KG1 (cell line): ENCODE measurements at regions not wholly inside any gene's neighbourhood (a gene's known extent, or its start where the extent isn't known, plus 50 kb on each side); places are given as distances from the start of the nearest gene placed in this dataset.
"Not testable (repeated sequence)": the region's sequence is repeated elsewhere in the genome, so short reads cannot be mapped to it uniquely, and the experiment has no call there.

ENCODE experiments used
- DNase-seq: peaks from one replicate; lab custom pipeline; 2025; lab: John Stamatoyannopoulos, UW

DNA sequence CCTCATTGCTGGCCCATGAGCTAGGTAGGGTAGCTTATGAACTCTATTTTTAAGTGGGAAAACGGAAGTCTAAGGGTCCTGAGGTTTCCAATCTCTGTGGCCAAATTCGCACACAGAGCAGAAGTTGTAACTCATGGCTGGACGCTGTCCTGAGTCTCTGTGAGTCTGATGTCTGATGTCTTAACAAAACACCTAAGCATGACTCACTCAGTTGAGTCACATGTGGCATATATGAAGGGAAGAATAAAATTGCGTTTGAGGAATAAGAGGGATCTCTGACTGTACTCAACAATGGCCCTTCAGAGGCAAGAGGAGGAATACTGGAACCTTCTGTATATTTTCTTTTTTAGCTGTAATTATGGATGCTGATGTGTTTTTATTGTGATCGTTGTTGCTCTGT, 569.7 kb downstream of the RIT2 start:
- no peak for DNase-seq

DNA sequence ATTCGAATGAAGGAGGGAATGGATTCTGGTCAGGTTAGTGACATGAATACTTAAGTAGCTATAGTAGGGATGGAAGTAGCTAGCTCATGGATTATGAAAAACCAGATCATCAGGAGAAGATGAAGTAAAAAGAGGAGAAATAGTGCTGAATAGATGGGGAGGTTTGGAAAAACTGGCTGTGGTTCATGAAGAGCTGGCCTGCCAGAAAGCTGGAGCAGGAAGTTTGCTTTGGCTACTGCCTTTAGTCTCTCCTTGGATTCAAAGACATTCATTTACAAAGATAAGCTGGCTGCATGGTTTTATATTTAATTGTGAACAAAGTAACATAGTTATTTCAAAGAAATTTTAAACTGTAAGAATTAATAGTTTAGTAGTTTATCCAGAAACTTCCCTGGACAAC, 567.0 kb downstream of the RIT2 start:
- no peak for DNase-seq

GRCh38 chr18:42549596-42549995, 565.9 kb downstream of the RIT2 start:
- DNase-seq, result no peak

- not testable (repeated sequence) for DNase-seq
Observed at GRCh38 chr18:42552559-42552958, 562.9 kb downstream of the RIT2 start.

GRCh38 chr18:42559069-42559690, 556.3 kb downstream of the RIT2 start:
- DNase-seq, result no peak

GRCh38 chr18:42561521-42561920, 554.0 kb downstream of the RIT2 start:
- DNase-seq, result no peak

GRCh38 chr18:42563995-42564394, 551.5 kb downstream of the RIT2 start:
- no peak for DNase-seq

- no peak for DNase-seq
Observed at GRCh38 chr18:42564761-42565160, 550.7 kb downstream of the RIT2 start.

DNA sequence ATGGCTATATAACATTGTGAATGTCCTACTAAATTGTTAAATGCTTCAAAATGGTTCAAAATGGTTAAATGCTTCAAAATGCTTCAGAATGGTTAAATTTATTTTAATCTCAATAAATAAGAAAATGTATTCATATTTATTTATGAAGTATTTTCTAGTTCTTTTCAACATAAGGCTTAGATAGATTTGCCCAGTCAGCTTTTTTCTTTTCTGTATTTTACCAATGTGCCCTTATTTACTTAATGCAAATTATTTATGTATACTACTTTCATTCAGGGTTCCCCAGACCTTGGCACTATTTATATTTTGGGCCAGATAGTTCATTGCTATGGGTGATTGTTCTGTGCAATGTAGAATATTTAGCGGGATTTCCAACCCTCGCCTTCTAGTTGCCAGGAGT, 546.7 kb downstream of the RIT2 start:
- DNase-seq, result no peak

DNA sequence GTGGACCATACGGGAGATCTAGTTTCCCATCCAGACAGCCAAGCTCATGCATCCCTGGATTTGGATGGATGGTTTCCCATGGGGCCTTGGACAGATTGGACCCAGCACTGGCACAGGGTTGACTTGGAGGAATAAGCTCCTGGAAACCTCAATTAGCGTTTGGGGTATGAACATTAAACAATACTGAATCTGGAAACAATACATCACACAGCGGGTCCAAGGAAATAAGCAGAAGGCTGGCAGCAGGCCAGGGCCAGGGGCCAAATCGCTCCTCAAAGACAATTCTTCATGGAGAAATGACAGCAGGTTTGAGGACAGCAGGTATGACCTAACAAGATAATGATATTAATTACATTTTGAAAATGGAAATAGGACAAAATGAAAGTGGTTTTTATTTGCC, 540.6 kb downstream of the RIT2 start:
- no peak for DNase-seq

DNA sequence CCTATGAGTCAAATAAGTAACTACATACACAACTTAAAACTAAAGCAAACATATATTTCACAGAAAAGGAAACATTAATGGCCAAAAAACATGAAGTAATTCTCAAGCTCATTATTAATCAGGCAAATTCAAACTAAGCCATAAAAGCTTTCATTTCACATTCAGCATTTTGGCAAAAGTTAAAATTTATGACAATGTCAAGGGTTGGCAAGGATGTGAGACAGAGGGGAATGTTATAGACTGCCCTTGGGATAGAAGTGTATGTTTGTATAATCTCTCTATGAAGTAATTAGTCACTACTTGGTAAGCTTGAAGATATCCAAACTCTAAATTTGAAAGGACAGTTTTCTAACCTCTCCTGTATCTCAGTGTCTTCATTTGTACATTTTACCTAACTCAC, 539.4 kb downstream of the RIT2 start:
- DNase-seq, result no peak

DNA sequence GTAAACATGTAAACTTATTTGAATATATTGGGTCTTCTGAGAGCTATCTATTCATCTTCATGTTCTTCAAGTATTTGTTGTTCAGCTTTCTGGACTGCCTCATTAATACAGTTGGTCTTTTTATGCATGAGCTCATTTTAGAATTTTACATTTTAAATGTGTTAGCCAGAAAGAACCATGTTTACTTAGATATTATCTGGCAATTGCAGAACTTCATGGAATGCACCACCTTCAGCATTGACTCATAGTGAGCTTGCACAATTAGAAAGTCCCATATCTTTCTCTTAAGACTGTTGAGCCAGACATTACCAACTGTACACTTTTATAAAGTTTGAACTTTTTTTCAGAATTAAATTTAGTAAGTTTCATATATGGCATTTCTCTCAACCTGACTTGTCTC, 536.7 kb downstream of the RIT2 start:
- no peak for DNase-seq

DNA sequence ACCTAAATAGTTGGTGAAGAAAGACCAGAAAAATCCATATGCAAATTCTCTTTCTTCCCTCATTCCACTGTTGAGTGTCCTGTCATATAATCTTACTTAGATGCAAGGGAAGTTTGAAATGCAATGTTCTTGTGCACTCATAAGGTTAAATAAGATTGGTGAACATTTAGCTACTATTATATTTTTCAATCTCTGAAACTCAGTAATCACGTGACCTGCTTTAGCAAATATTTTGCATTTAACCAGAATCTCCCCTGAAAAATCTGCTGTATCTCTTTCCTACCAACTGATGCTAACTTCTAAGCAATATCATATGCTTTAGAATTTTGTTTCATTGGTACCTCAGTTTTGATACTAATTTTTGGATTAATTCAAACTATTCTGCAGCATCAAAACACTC, 533.2 kb downstream of the RIT2 start:
- no peak for DNase-seq

DNA sequence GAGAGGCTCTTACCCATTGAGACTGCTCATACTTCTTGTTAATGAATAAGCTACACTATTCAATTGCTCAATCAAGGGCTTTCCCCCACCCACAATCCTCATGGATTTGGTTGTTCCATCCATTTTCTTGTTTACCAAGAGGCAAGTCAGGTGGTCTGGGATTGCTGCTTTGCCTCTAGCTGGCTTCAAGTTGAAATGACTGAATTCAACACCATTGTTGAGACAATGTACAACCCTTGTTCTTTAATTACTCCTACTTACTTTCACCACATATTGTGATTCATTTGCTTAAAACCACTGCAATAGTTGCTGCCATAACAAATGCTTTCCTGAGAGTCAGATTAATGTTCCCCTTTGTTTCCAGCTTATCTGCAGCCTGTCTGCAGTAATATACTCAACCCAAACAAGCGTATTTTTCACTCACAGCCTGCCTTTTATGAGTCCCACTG, 532.2 kb downstream of the RIT2 start:
- no peak for DNase-seq

DNA sequence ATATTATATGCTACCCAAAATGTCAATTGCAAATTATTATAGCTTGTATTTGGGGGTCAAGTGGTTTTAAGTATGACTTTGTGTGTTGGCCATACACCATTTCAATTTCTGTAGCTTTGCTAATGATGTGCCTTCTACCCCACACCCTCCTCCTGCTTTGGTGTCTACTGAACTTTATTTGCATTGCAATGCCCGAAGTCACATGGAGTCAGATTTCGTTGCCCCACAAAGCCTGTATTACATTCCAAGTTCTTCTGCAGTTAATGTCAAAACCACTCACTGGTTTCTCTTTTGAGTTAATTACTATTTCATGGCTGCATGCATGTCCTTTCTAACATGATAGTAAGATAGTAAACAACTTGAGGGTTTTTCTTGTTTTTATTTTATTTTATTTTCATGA, 528.9 kb downstream of the RIT2 start:
- no peak for DNase-seq

DNA sequence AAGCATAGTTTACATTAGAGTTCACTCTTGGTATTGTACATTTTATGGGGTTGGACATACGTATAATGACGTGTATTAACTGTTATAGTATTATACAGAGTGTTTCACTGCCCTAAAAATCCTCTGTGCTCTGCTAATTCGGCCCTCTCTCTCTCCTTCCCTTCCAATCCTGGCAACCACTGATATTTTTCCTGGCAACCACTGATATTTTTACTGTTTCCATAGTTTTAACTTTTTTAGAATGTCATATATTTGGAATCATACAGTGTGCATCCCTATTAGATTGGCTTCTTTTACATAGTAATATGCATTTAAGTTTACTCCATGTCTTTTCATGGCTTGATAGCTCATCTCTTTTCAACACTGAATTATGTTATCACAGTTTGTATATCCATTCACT, 526.7 kb downstream of the RIT2 start:
- DNase-seq, result no peak

DNA sequence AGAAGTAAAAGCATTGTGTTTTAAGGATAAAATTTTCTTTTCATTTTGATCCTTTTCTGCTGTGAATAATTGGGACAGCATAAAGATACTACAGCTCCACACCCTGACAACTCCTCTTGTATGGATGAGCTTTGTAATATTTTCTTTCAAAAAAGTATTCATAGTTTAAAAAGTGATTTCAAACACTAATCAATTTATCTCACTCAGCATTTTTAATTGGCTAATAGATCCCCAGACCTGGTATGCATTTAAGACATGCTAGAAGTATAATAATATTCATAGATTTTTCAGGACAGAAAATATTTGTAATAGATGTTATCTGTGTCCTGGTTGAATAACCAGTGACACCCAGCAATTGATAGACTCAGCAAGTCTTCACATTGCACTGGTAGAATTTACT, 510.7 kb downstream of the RIT2 start:
- no peak for DNase-seq

DNA sequence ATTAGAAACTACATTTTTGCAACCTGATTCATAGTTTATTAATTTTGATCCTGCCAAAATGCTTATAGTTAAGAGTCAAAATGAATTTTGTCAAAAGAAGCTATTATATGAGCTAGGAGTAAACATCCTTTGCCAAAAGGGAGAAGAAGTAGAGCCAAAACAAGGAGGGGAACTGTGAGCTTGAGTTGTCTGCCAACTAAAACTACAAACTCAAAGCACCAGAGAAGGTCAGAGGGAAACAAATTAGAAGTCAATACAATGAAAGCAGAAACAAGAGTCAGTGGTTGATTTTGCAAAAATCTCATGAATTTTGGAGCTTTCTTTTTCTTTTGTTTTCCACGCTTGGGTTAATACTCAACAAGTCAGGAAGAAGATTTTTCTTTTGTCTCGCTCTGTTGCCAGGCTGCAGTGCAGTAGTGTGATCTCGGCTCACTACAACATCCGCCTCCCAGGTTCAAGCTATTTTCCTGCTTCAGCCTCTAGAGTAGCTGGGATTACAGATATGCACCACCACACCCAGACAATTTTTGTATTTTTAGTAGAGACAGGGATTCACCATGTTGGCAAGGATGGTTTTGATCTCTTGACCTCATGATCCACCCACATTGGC, 508.5 kb downstream of the RIT2 start:
- no peak for DNase-seq

GRCh38 chr18:42611134-42611533, 504.4 kb downstream of the RIT2 start:
- no peak for DNase-seq

- no peak for DNase-seq
Observed at GRCh38 chr18:42614619-42615293, 500.7 kb downstream of the RIT2 start.

DNA sequence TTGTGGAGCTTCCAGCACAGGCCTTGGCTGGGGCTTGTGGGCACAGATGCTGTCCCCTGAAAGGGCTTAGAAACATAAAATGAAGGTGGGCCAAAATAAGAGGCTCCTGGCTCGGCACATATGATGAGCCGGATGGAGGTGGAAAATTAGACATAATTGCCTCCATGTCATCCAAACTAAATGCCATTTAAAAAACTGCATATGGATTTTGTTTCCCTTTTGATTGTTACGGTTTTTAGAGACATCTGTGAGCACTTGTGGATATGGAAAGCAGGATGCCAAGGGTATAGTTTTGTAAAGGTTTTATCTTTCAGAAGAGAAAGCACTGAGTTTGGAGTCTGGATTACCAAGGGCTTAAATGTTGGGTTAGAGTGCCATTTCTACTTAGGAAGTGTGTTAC, 498.3 kb downstream of the RIT2 start:
- DNase-seq, result no peak

GRCh38 chr18:42619771-42620170, 495.7 kb downstream of the RIT2 start:
- DNase-seq, result no peak

DNA sequence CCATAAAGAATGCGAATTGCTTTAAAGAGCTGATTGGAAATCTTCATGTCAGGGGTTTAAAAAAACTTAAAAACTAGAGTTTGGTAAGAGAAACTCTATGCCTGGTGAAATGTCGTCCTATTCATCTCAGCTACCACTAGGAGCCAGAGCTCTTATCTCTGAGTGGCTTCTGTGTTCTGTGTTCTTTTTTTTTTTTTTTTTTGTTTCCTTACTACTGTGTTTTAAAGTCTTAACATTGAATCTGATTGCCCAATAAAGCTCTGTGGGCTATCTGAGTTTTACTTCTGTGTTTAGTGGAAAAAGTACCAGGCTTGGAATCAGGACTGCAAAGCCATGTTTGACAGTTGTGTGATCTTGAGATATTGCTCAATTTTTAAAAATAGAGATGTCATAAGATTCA, 494.8 kb downstream of the RIT2 start:
- DNase-seq, result no peak

GRCh38 chr18:42623935-42624334, 491.6 kb downstream of the RIT2 start:
- no peak for DNase-seq
